GM18519 (cell line): ENCODE measurements at regions not wholly inside any gene's neighbourhood (a gene's known extent, or its start where the extent isn't known, plus 50 kb on each side); places are given as distances from the start of the nearest gene placed in this dataset.
"Not testable (repeated sequence)": the region's sequence is repeated elsewhere in the genome, so short reads cannot be mapped to it uniquely, and the experiment has no call there.

Experiments used
- ATAC-seq: cut with Tn5 transposase; IDR thresholded peaks from one replicate; pipeline ENCODE4 v1.9.1; 2021; ENCODE audit warnings: mild to moderate bottlenecking, moderate library complexity; ENCODE audit not compliant: unreplicated experiment, low FRiP score

- no peak for ATAC-seq
Measured at GRCh38 chr13:47892374-47892773, 108.7 kb downstream of the SUCLA2 start.

GRCh38 chr13:47890146-47890814 lies 110.8 kb downstream of the SUCLA2 start:
- ATAC-seq = no peak

- no peak for ATAC-seq
Measured at GRCh38 chr13:47886314-47886713, 114.8 kb downstream of the SUCLA2 start.

GRCh38 chr13:47875201-47875600 lies 125.9 kb downstream of the SUCLA2 start:
- no peak for ATAC-seq

- not testable (repeated sequence) for ATAC-seq
Measured at GRCh38 chr13:47873987-47874386, 127.1 kb downstream of the SUCLA2 start.

GRCh38 chr13:47873319-47873718 lies 127.8 kb downstream of the SUCLA2 start:
- ATAC-seq = not testable (repeated sequence)

- no peak for ATAC-seq
Measured at GRCh38 chr13:47869776-47870175, 131.3 kb downstream of the SUCLA2 start.

GRCh38 chr13:47865883-47866282 lies 135.2 kb downstream of the SUCLA2 start:
- ATAC-seq = no peak

- ATAC-seq = no peak
Measured at GRCh38 chr13:47862841-47863240, 138.2 kb downstream of the SUCLA2 start.

GRCh38 chr13:47859165-47859564 lies 141.9 kb downstream of the SUCLA2 start:
- no peak for ATAC-seq

- ATAC-seq = no peak
Measured at GRCh38 chr13:47858042-47859025, 142.7 kb downstream of the SUCLA2 start.

GRCh38 chr13:47853236-47853635 lies 147.8 kb downstream of the SUCLA2 start:
- no peak for ATAC-seq

GRCh38 chr13:47846886-47847285 lies 154.2 kb downstream of the SUCLA2 start:
- ATAC-seq = no peak

GRCh38 chr13:47845981-47846380 lies 155.1 kb downstream of the SUCLA2 start:
- ATAC-seq = no peak

GRCh38 chr13:47843005-47843404 lies 158.1 kb downstream of the SUCLA2 start:
- ATAC-seq = no peak

GRCh38 chr13:47841151-47841550 lies 159.9 kb downstream of the SUCLA2 start:
- ATAC-seq = no peak

- ATAC-seq = no peak
Measured at GRCh38 chr13:47837906-47838305, 163.2 kb downstream of the SUCLA2 start.

- ATAC-seq = no peak
Measured at GRCh38 chr13:47837104-47837880, 163.8 kb downstream of the SUCLA2 start.

GRCh38 chr13:47835470-47836228 lies 165.4 kb downstream of the SUCLA2 start:
- ATAC-seq = no peak

GRCh38 chr13:47832458-47832972 lies 168.6 kb downstream of the SUCLA2 start:
- ATAC-seq = no peak
